ENCODE measurements at regions not wholly inside any gene's neighbourhood (a gene's known extent, or its start where the extent isn't known, plus 50 kb on each side); places are given as distances from the start of the nearest gene placed in this dataset.

- Histone ChIP-seq H3K79me2 (ENCODE audit: insufficient read depth, low read length) (no peaks in the 10 kb centered on the region), H3K4me3 (ENCODE audit: insufficient read depth, low read depth, low read length) (no peak overlapping the region), H2AFZ (ENCODE audit: low read depth, low read length) (no peak overlapping the region), H3K4me2 (ENCODE audit: low read length) (no peak overlapping the region), H3K27ac (ENCODE audit: low read depth, low read length) (no peak overlapping the region), H3K9ac (ENCODE audit: low read length) (no peak overlapping the region), H3K36me3 (ENCODE audit: insufficient read depth, low read length) (no peaks in the 10 kb centered on the region), H3K9me3 (ENCODE audit: insufficient read depth, low read depth, low read length) (no peaks in the 10 kb centered on the region), H3K27me3 (ENCODE audit: insufficient read depth, low read length) (no peaks in the 10 kb centered on the region), H3K4me1 (ENCODE audit: insufficient read depth, low read length) (peaks cover 4% of the 10 kb centered on the region), H4K20me1 (ENCODE audit: insufficient read depth, low read length) (no peaks in the 10 kb centered on the region)
- H3K4me1 Mint-ChIP-seq (ENCODE audit: low read depth, unreplicated experiment): peaks cover 17% of the 10 kb centered on the region
- FAIRE-seq (no peak), DNase-seq (ENCODE audit: low read depth) (no peak)
- no peaks in the 10 kb centered on the region for H3K9me3 Mint-ChIP-seq (ENCODE audit: unreplicated experiment)
- no peak overlapping the region for H3K4me3 Mint-ChIP-seq (ENCODE audit: unreplicated experiment)
- H3K27me3 Mint-ChIP-seq (ENCODE audit: low read depth, unreplicated experiment): no peaks in the 10 kb centered on the region
- TF ChIP-seq EZH2 (IDR thresholded peaks at IDR 0.05; ENCODE audit: insufficient read depth, low read length): no peak
- TF ChIP-seq, protein P1, sequence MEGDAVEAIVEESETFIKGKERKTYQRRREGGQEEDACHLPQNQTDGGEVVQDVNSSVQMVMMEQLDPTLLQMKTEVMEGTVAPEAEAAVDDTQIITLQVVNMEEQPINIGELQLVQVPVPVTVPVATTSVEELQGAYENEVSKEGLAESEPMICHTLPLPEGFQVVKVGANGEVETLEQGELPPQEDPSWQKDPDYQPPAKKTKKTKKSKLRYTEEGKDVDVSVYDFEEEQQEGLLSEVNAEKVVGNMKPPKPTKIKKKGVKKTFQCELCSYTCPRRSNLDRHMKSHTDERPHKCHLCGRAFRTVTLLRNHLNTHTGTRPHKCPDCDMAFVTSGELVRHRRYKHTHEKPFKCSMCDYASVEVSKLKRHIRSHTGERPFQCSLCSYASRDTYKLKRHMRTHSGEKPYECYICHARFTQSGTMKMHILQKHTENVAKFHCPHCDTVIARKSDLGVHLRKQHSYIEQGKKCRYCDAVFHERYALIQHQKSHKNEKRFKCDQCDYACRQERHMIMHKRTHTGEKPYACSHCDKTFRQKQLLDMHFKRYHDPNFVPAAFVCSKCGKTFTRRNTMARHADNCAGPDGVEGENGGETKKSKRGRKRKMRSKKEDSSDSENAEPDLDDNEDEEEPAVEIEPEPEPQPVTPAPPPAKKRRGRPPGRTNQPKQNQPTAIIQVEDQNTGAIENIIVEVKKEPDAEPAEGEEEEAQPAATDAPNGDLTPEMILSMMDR (IDR thresholded peaks at IDR 0.05; ENCODE audit: insufficient read depth, low read depth, low read length): no peak
- no peak overlapping the region for H3K27ac Mint-ChIP-seq (ENCODE audit: unreplicated experiment)
- H3K36me3 Mint-ChIP-seq (ENCODE audit: low read depth, unreplicated experiment): no peaks in the 10 kb centered on the region
These were observed 480.8 kb downstream of the PSAT1 start for GRCh38 chr9:78777747-78778146.

DNA sequence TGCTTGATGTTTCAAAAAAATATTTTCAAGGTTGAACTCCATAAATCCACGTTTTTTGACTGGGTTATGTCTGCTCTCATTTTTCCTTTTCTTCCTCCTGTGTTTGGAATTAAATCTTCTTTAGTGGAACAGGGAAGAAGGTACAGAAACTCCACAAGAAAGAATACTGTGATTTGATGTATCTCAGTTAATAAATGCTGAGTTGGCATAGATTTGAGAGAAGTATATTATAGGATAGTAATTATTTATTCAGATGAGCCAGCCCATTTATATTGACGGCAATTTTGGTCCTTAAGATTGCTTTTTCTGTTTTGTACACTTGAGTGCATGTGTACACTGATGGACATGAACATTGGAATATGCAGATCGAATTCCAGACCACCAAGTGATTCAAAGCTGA is 481.4 kb downstream of the PSAT1 start:
- H3K9ac ChIP-seq (ENCODE audit: low read length): no peak overlapping the region
- H3K27ac ChIP-seq (ENCODE audit: low read depth, low read length): no peak overlapping the region
- DNase-seq (ENCODE audit: low read depth) (no peak), FAIRE-seq (no peak)
- no peaks in the 10 kb centered on the region for H3K27me3 ChIP-seq (ENCODE audit: insufficient read depth, low read length)
- no peak overlapping the region for H2AFZ ChIP-seq (ENCODE audit: low read depth, low read length)
- H3K4me1 ChIP-seq (ENCODE audit: insufficient read depth, low read length): peaks cover 4% of the 10 kb centered on the region
- Mint-ChIP-seq H3K4me3 (ENCODE audit: unreplicated experiment) (no peak overlapping the region), H3K36me3 (ENCODE audit: low read depth, unreplicated experiment) (no peaks in the 10 kb centered on the region), H3K9me3 (ENCODE audit: unreplicated experiment) (no peaks in the 10 kb centered on the region), H3K27me3 (ENCODE audit: low read depth, unreplicated experiment) (no peaks in the 10 kb centered on the region), H3K4me1 (ENCODE audit: low read depth, unreplicated experiment) (peaks cover 17% of the 10 kb centered on the region), H3K27ac (ENCODE audit: unreplicated experiment) (no peak overlapping the region)
- no peaks in the 10 kb centered on the region for H3K79me2 ChIP-seq (ENCODE audit: insufficient read depth, low read length)
- TF ChIP-seq, protein P1 (IDR thresholded peaks at IDR 0.05; ENCODE audit: insufficient read depth, low read depth, low read length): no peak
- no peak for TF ChIP-seq EZH2 (IDR thresholded peaks at IDR 0.05; ENCODE audit: insufficient read depth, low read length)
- H3K4me2 ChIP-seq (ENCODE audit: low read length): no peak overlapping the region
- H3K36me3 ChIP-seq (ENCODE audit: insufficient read depth, low read length): no peaks in the 10 kb centered on the region
- H3K4me3 ChIP-seq (ENCODE audit: insufficient read depth, low read depth, low read length): no peak overlapping the region
- H3K9me3 ChIP-seq (ENCODE audit: insufficient read depth, low read depth, low read length): no peaks in the 10 kb centered on the region
- no peaks in the 10 kb centered on the region for H4K20me1 ChIP-seq (ENCODE audit: insufficient read depth, low read length)

GRCh38 chr9:78778861-78779374 is 482.0 kb downstream of the PSAT1 start:
- H3K9ac ChIP-seq (ENCODE audit: low read length): no peak overlapping the region
- Mint-ChIP-seq H3K4me1 (ENCODE audit: low read depth, unreplicated experiment) (peaks cover 11% of the 10 kb centered on the region), H3K27me3 (ENCODE audit: low read depth, unreplicated experiment) (no peaks in the 10 kb centered on the region), H3K9me3 (ENCODE audit: unreplicated experiment) (no peaks in the 10 kb centered on the region), H3K4me3 (ENCODE audit: unreplicated experiment) (no peak overlapping the region), H3K27ac (ENCODE audit: unreplicated experiment) (no peak overlapping the region), H3K36me3 (ENCODE audit: low read depth, unreplicated experiment) (no peaks in the 10 kb centered on the region)
- peak; percentile 73 for DNase-seq (ENCODE audit: low read depth)
- H3K4me3 ChIP-seq (ENCODE audit: insufficient read depth, low read depth, low read length): no peak overlapping the region
- no peak overlapping the region for H2AFZ ChIP-seq (ENCODE audit: low read depth, low read length)
- no peak for TF ChIP-seq EZH2 (IDR thresholded peaks at IDR 0.05; ENCODE audit: insufficient read depth, low read length)
- TF ChIP-seq, protein P1 (IDR thresholded peaks at IDR 0.05; ENCODE audit: insufficient read depth, low read depth, low read length): no peak
- no peak overlapping the region for H3K4me2 ChIP-seq (ENCODE audit: low read length)
- no peak overlapping the region for H3K27ac ChIP-seq (ENCODE audit: low read depth, low read length)
- FAIRE-seq: peak; percentile 73
- no peaks in the 10 kb centered on the region for H3K79me2 ChIP-seq (ENCODE audit: insufficient read depth, low read length)
- no peaks in the 10 kb centered on the region for H3K27me3 ChIP-seq (ENCODE audit: insufficient read depth, low read length)
- no peaks in the 10 kb centered on the region for H3K36me3 ChIP-seq (ENCODE audit: insufficient read depth, low read length)
- no peaks in the 10 kb centered on the region for H4K20me1 ChIP-seq (ENCODE audit: insufficient read depth, low read length)
- no peaks in the 10 kb centered on the region for H3K9me3 ChIP-seq (ENCODE audit: insufficient read depth, low read depth, low read length)
- H3K4me1 ChIP-seq (ENCODE audit: insufficient read depth, low read length): peaks cover 4% of the 10 kb centered on the region

Measured in astrocyte (in vitro differentiated cells and primary cell).